ENCODE measurements at regions not wholly inside any gene's neighbourhood (a gene's known extent, or its start where the extent isn't known, plus 50 kb on each side); places are given as distances from the start of the nearest gene placed in this dataset.

DNA sequence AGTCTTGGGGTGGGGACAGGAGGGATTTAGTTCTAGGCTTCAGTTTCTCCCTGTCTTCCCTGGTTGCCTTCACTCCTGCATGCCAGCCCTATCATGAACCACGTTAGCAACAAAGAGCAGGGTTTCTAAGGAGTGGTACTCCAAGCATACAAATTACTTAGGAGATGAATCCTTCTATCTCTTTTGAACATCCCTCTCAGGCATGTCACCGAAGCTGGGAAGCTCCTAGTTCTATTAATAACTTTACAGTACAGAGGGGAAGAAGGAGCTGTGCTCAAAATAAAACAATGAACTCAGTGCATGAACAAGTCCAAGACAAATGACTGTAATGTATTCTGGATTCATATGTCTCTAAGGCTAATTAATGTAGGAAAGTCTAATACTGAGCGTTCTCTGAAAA lies 450.6 kb upstream of the RASGEF1B start:
- TF ChIP-seq, protein P1, sequence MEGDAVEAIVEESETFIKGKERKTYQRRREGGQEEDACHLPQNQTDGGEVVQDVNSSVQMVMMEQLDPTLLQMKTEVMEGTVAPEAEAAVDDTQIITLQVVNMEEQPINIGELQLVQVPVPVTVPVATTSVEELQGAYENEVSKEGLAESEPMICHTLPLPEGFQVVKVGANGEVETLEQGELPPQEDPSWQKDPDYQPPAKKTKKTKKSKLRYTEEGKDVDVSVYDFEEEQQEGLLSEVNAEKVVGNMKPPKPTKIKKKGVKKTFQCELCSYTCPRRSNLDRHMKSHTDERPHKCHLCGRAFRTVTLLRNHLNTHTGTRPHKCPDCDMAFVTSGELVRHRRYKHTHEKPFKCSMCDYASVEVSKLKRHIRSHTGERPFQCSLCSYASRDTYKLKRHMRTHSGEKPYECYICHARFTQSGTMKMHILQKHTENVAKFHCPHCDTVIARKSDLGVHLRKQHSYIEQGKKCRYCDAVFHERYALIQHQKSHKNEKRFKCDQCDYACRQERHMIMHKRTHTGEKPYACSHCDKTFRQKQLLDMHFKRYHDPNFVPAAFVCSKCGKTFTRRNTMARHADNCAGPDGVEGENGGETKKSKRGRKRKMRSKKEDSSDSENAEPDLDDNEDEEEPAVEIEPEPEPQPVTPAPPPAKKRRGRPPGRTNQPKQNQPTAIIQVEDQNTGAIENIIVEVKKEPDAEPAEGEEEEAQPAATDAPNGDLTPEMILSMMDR (IDR thresholded peaks at IDR 0.05): no peak
- TF ChIP-seq POLR2A (IDR thresholded peaks at IDR 0.05): no peak
